Thymus (tissue), 11 donors: ENCODE measurements at regions not wholly inside any gene's neighbourhood (a gene's known extent, or its start where the extent isn't known, plus 50 kb on each side); places are given as distances from the start of the nearest gene placed in this dataset.

Experiments used
- DNase-seq, 9 donors: peaks; one replicate each; pipeline ENCODE4 v3.0.0-alpha.2; 2013; ENCODE audit warnings: low spot score in 9 of 9, low read depth in 6 of 9, missing footprints in 1 of 9
- H3K27ac ChIP-seq, 2 donors: one replicate each; pipeline ENCODE4 v1.5.1; 2013; ENCODE audit warnings: control low read depth in 1 of 2, low read depth in 1 of 2, low read length in 1 of 2, mild to moderate bottlenecking in 1 of 2, moderate library complexity in 1 of 2
- H3K27me3 ChIP-seq, 2 donors: one replicate each; pipeline ENCODE4 v1.5.1; 2013; ENCODE audit warnings: low read length in 1 of 2; ENCODE audit not compliant: control insufficient read depth in 2 of 2, insufficient read depth in 1 of 2
- H3K36me3 ChIP-seq, 2 donors: one replicate each; pipeline ENCODE4 v1.5.1; 2013; ENCODE audit warnings: low read length in 1 of 2, mild to moderate bottlenecking in 1 of 2, moderate library complexity in 1 of 2; ENCODE audit not compliant: control insufficient read depth in 2 of 2, insufficient read depth in 2 of 2
- H3K4me1 ChIP-seq, 2 donors: one replicate each; pipeline ENCODE4 v1.5.1; 2013; ENCODE audit warnings: low read length in 2 of 2; ENCODE audit not compliant: control insufficient read depth in 2 of 2, insufficient read depth in 2 of 2
- H3K4me3 ChIP-seq, 2 donors: one replicate each; pipeline ENCODE4 v1.5.1; 2013; ENCODE audit warnings: low read length in 2 of 2, control low read depth in 1 of 2, mild to moderate bottlenecking in 1 of 2
- H3K9me3 ChIP-seq, 2 donors: one replicate each; pipeline ENCODE4 v1.5.1; 2013; ENCODE audit warnings: low read length in 1 of 2, mild to moderate bottlenecking in 1 of 2; ENCODE audit not compliant: control insufficient read depth in 2 of 2, insufficient read depth in 1 of 2
- WGBS: extraction: QIAGEN DNeasy Blood & Tissue Kit; methylation state at CpG from one replicate; pipeline ENCODE4 v1.1.7; 2013; 5-methylcytosine and 5-hydroxymethylcytosine counted together
- donor health status: healthy.

- Histone ChIP-seq H3K9me3 (no peaks in the 10 kb centered on the region), H3K27me3 (no peaks in the 10 kb centered on the region)
- 88% methylated on average over 3 of the region's 3 CpGs for WGBS
Measured at GRCh38 chr1:69403756-69404320, 163.9 kb upstream of the LRRC7 start.

GRCh38 chr1:69404486-69404885, 163.2 kb upstream of the LRRC7 start:
- H3K27ac ChIP-seq = no peak overlapping the region
- no peaks in the 10 kb centered on the region for H3K9me3 ChIP-seq
- H3K36me3 ChIP-seq = no peaks in the 10 kb centered on the region
- DNase-seq = no peak
- H3K4me3 ChIP-seq = no peak overlapping the region
- 90% methylated on average over 1 of the region's 1 CpG for WGBS
- H3K27me3 ChIP-seq = no peaks in the 10 kb centered on the region
- no peaks in the 10 kb centered on the region for H3K4me1 ChIP-seq

More at GRCh38 chr1:69403756-69404320, 163.9 kb upstream of the LRRC7 start:
- DNase-seq = no peak
- Histone ChIP-seq H3K4me1 (no peaks in the 10 kb centered on the region), H3K36me3 (no peaks in the 10 kb centered on the region), H3K4me3 (no peak overlapping the region), H3K27ac (no peak overlapping the region)

GRCh38 chr1:69406244-69406643, 161.5 kb upstream of the LRRC7 start:
- Histone ChIP-seq H3K36me3 (no peaks in the 10 kb centered on the region), H3K9me3 (peaks cover 0 to 7% of the 10 kb centered on the region in 2 donors), H3K4me3 (no peak overlapping the region), H3K4me1 (no peaks in the 10 kb centered on the region), H3K27ac (no peak overlapping the region), H3K27me3 (no peaks in the 10 kb centered on the region)
- WGBS = 98% methylated on average over 3 of the region's 3 CpGs
- no peak for DNase-seq

GRCh38 chr1:69409731-69410456, 157.8 kb upstream of the LRRC7 start:
- Histone ChIP-seq H3K27me3 (no peaks in the 10 kb centered on the region), H3K9me3 (peaks cover 0 to 7% of the 10 kb centered on the region in 2 donors), H3K27ac (no peak overlapping the region), H3K36me3 (no peaks in the 10 kb centered on the region), H3K4me3 (no peak overlapping the region), H3K4me1 (no peaks in the 10 kb centered on the region)
- WGBS = 91% methylated on average over 3 of the region's 3 CpGs
- DNase-seq = no peak

GRCh38 chr1:69410457-69410850, 157.3 kb upstream of the LRRC7 start:
- Histone ChIP-seq H3K27me3 (no peaks in the 10 kb centered on the region), H3K4me1 (no peaks in the 10 kb centered on the region), H3K36me3 (no peaks in the 10 kb centered on the region), H3K4me3 (no peak overlapping the region), H3K9me3 (peaks cover 0 to 7% of the 10 kb centered on the region in 2 donors), H3K27ac (no peak overlapping the region)
- no peak for DNase-seq
- 80% methylated on average over 3 of the region's 3 CpGs for WGBS

GRCh38 chr1:69410893-69411292, 156.8 kb upstream of the LRRC7 start:
- Histone ChIP-seq H3K4me1 (no peaks in the 10 kb centered on the region), H3K27ac (no peak overlapping the region), H3K27me3 (no peaks in the 10 kb centered on the region), H3K36me3 (no peaks in the 10 kb centered on the region), H3K4me3 (no peak overlapping the region), H3K9me3 (peaks cover 0 to 7% of the 10 kb centered on the region in 2 donors)
- WGBS = 84% methylated on average over 2 of the region's 2 CpGs
- no peak for DNase-seq

- no peak for DNase-seq
- Histone ChIP-seq H3K36me3 (no peaks in the 10 kb centered on the region), H3K4me3 (no peak overlapping the region), H3K9me3 (peaks cover 0 to 7% of the 10 kb centered on the region in 2 donors), H3K27me3 (no peaks in the 10 kb centered on the region), H3K27ac (no peak overlapping the region), H3K4me1 (no peaks in the 10 kb centered on the region)
Measured at GRCh38 chr1:69411617-69412016, 156.1 kb upstream of the LRRC7 start.

- Histone ChIP-seq H3K4me1 (no peaks in the 10 kb centered on the region), H3K27me3 (no peaks in the 10 kb centered on the region), H3K36me3 (no peaks in the 10 kb centered on the region), H3K4me3 (no peak overlapping the region), H3K27ac (no peak overlapping the region), H3K9me3 (peaks cover 0 to 7% of the 10 kb centered on the region in 2 donors)
- DNase-seq = no peak
- WGBS = 75% methylated on average over 3 of the region's 3 CpGs
Measured at GRCh38 chr1:69413129-69413528, 154.6 kb upstream of the LRRC7 start.

- Histone ChIP-seq H3K4me1 (no peaks in the 10 kb centered on the region), H3K27me3 (no peaks in the 10 kb centered on the region), H3K9me3 (peaks cover 0 to 7% of the 10 kb centered on the region in 2 donors), H3K27ac (no peak overlapping the region), H3K4me3 (no peak overlapping the region), H3K36me3 (no peaks in the 10 kb centered on the region)
- no peak for DNase-seq
- WGBS = 93% methylated on average over 1 of the region's 1 CpG
Measured at GRCh38 chr1:69414574-69414973, 153.1 kb upstream of the LRRC7 start.
